Peyer's patch (tissue), 4 donors: ENCODE measurements at regions not wholly inside any gene's neighbourhood (a gene's known extent, or its start where the extent isn't known, plus 50 kb on each side); places are given as distances from the start of the nearest gene placed in this dataset.
"Not testable (repeated sequence)": the region's sequence is repeated elsewhere in the genome, so short reads cannot be mapped to it uniquely, and the experiment has no call there.

Experiments
- CTCF ChIP-seq, 6 experiments: fragments of 450-650 bp in 4 of 6; fragments of 200-600 bp in 2 of 6; sonication (generic) in 1 of 6; IDR thresholded peaks; one replicate each; pipeline ENCODE4 v1.5.1; 2017 to 2019; ENCODE audit warnings: antibody characterized with exemption in 6 of 6, mild to moderate bottlenecking in 3 of 6, moderate library complexity in 1 of 6
- POLR2A ChIP-seq, 2 donors: fragments of 450-650 bp; IDR thresholded peaks; one replicate each; pipeline ENCODE4 v1.5.1; 2017; ENCODE audit warnings: antibody characterized with exemption in 2 of 2, mild to moderate bottlenecking in 2 of 2, moderate library complexity in 2 of 2

GRCh38 chr10:38274879-38275278, 180.7 kb downstream of the ZNF37A start:
- TF ChIP-seq POLR2A, CTCF (IDR thresholded peaks at IDR 0.05): not testable (repeated sequence)
